Activated naive CD8-positive, alpha-beta T cell (primary cell): ENCODE measurements at regions not wholly inside any gene's neighbourhood (a gene's known extent, or its start where the extent isn't known, plus 50 kb on each side); places are given as distances from the start of the nearest gene placed in this dataset.
A peak's percentile ranks its signal among the peaks of the same experiment; 100 is the strongest.

ENCODE experiments used
- H3K27ac Mint-ChIP-seq: one replicate; pipeline ENCODE4 v1.8.0; 2021; ENCODE audit warnings: mixed read lengths
- H3K27me3 Mint-ChIP-seq: one replicate; pipeline ENCODE4 v1.8.0; 2021; ENCODE audit warnings: mixed read lengths
- H3K36me3 Mint-ChIP-seq: one replicate; pipeline ENCODE4 v1.8.0; 2021; ENCODE audit warnings: mixed read lengths
- H3K4me1 Mint-ChIP-seq: one replicate; pipeline ENCODE4 v1.8.0; 2021; ENCODE audit warnings: low read depth, mixed read lengths
- H3K4me3 Mint-ChIP-seq: one replicate; pipeline ENCODE4 v1.8.0; 2021; ENCODE audit warnings: mild to moderate bottlenecking, mixed read lengths
- H3K9me3 Mint-ChIP-seq: one replicate; pipeline ENCODE4 v1.8.0; 2021; ENCODE audit warnings: low read depth, mixed read lengths

DNA sequence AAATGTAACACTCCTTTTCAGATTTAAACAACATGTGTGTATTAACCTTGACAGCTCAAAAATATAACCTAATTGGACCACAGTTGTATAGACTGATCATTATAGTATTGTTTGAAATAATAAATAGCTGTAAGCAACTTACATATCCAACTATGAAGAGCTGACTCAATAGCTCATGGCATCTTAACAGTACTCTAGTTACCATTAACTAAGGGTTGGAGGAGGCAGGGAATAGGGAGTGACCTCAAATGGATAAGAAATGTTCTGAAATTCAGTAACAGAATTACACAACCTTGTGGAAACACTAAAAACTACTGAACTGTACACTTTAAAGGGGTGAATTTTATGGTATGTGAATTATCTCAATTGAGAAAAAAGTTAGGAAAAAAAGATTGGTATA lies 136.5 kb upstream of the CPEB2 start:
- Mint-ChIP-seq H3K36me3 (no peaks in the 10 kb centered on the region), H3K27me3 (peaks cover 18% of the 10 kb centered on the region), H3K4me1 (no peaks in the 10 kb centered on the region), H3K27ac (no peak overlapping the region), H3K9me3 (no peaks in the 10 kb centered on the region), H3K4me3 (no peak overlapping the region)

DNA sequence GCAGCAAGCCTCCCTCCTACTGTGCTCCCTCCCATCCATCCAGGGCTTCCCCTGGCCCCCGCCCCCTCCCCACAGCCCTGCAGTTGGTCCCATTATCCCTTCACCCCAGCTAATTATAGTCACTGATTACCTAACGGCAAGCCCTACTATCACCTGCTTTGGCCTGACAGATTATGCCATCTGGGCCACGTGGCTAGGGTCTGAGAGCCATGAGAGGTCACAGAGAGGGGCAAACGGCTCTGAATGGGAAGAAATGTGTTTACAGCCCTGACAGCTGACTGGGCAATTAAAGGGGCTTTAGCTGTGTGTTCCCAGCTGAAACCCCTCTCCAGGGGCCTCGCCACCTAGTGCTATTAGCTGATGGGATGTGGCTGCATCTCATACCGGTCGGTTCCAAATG lies 134.4 kb upstream of the CPEB2 start:
- Mint-ChIP-seq H3K36me3 (no peaks in the 10 kb centered on the region), H3K27ac (no peak overlapping the region), H3K4me3 (no peak overlapping the region), H3K27me3 (peaks cover 17% of the 10 kb centered on the region), H3K9me3 (no peaks in the 10 kb centered on the region), H3K4me1 (no peaks in the 10 kb centered on the region)

DNA sequence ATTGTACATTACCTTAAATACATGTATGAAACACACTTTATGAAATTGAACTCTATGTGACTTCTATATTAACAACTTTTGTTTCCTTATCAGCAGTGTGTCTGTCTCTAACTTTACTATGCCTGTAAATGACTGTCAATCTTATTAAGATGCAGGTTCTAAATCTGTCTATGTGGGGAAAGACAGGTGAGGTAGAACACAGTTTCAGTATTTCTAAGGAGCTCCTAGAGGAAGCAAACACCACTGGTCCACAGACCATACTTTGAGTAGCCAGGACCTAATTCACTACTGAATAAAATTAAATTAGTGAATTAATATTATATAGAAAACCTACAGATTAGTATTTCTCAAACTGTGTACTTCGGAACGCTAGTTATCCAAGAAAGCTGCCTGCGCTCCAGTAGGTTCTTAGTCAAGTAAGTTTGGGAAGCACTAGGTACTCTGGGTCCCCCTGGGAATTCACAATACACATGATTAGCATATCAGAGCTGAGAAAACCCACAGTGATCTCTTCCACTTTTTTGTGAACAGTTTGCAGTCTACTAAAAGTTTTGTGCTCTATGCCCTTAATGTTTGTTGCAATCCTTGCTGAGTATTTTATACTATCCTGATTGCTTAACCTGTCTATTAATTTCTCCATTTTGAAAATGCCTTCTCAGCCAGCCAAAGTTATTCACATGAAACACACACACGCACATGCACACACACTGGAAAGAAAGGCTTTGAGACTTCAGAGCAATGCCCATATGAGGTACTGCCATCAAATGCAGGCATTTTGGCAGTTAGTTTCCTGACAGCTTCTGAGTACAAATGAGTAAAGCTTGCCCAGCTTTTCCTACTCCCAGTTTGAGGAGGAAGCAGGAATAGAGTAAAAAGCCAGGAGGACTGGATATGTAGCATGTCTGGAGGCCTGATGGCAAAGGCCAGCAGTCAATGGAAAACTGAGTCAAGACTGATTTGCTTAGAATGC lies 133.6 kb upstream of the CPEB2 start:
- no peak overlapping the region for H3K27ac Mint-ChIP-seq
- H3K9me3 Mint-ChIP-seq, result no peaks in the 10 kb centered on the region
- no peaks in the 10 kb centered on the region for H3K4me1 Mint-ChIP-seq
- H3K4me3 Mint-ChIP-seq, result no peak overlapping the region
- H3K36me3 Mint-ChIP-seq, result no peaks in the 10 kb centered on the region
- peaks cover 15% of the 10 kb centered on the region for H3K27me3 Mint-ChIP-seq

DNA sequence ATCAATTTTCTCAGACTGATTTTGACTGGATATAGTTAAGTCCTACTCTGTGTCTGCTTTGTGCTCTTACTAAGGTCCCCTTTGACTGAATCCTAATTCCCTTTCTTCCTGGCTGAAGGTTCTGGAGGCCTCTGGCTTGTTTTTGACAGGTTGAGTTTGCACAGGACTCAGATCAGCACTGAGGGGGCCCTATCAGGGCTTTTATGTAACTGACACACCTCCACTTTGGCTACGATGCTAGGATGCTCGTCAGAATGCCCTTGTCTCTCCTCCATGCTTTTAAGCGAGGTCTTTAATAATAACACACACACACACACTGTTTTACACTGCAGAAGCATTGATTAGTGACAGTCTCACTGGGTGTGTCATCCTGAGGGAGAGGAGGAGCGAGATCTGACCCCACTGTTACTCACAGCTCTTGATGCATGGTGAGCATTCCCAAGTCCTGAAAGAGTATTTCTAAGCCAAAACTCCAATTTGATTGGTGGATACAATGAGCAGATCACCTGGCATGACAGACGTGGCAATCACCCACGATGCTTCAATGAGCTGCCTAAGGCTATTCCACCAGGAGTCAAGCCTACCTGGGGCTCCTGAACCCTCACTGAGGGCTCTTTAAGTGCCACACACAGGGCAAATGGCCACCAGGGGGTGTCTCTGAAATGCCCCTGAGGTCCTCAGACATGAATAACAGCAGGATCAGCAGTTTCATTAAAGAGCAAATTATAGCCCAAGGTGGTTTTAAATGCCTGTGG lies 130.4 kb upstream of the CPEB2 start:
- no peaks in the 10 kb centered on the region for H3K9me3 Mint-ChIP-seq
- H3K4me3 Mint-ChIP-seq, result no peak overlapping the region
- H3K27me3 Mint-ChIP-seq, result peaks cover 10% of the 10 kb centered on the region
- no peaks in the 10 kb centered on the region for H3K36me3 Mint-ChIP-seq
- no peak overlapping the region for H3K27ac Mint-ChIP-seq
- H3K4me1 Mint-ChIP-seq, result peaks cover 8% of the 10 kb centered on the region

DNA sequence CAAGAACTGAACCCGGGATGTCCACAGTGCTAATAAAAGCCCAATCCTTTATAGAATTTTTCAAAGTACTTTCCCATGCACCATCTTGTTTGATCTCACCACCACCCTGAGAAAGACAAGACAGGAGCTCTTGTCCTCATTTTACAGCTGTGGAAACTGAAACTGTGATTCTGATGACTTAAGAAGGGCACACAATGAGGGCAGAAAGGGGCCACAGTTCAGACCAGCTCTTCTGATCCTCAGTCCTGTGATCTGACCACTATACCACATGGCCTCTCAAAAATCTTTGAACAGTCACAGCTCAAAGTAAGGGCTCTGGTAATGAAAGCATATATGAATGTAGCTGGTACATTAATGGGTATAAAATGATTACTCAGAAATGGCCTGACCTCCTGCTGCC lies 127.3 kb upstream of the CPEB2 start:
- no peak overlapping the region for H3K4me3 Mint-ChIP-seq
- H3K27ac Mint-ChIP-seq, result no peak overlapping the region
- no peaks in the 10 kb centered on the region for H3K9me3 Mint-ChIP-seq
- H3K27me3 Mint-ChIP-seq, result peaks cover 2% of the 10 kb centered on the region
- peaks cover 20% of the 10 kb centered on the region for H3K4me1 Mint-ChIP-seq
- no peaks in the 10 kb centered on the region for H3K36me3 Mint-ChIP-seq

DNA sequence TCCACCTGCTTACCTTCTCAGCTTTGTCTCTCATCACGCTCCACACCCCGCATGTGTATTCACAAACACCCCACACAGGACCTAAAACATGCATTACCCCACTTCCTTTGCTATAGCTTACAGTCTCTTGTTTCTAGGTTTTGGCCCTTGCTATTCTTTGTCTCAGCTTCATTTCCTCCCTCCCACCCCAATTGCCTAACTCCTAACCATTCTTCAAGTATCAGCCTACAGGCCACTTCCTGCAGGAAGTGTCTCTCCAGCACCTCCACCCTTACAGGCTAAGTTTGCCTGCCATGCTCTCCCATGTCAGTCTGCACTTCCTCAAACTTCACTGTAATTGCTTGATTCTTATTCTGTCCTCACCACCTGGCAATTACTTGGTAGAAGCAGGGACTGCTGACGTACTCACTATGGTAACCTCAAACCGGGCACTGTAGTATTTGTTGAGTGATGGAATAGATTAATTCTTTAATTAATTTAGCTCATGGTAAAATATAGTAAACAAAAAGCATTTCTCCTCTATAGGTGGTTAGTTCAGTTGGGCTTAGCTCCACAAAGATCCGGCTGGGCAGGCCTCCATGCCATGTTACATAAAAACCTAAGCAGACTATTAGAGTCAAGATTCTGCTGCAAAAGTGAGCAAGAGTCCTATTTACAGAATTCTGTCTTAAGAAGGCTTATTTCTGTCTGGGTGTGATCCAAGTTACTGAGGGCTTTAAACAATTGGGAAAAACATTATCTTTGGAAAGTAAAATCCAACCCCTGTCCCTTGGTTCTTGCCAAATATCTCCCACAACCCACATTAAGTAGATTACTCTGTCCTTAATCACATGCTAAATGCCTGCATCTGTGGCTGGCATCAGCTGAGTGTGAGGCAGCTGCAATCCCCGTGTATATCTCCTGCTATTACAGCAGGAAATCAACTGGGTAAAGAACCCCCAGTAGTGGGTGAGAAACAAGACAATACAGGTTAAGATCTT lies 124.7 kb upstream of the CPEB2 start:
- no peaks in the 10 kb centered on the region for H3K27me3 Mint-ChIP-seq
- peaks cover 20% of the 10 kb centered on the region for H3K4me1 Mint-ChIP-seq
- H3K4me3 Mint-ChIP-seq, result no peak overlapping the region
- no peaks in the 10 kb centered on the region for H3K9me3 Mint-ChIP-seq
- H3K36me3 Mint-ChIP-seq, result no peaks in the 10 kb centered on the region
- H3K27ac Mint-ChIP-seq, result peak overlapping the region; percentile 35

DNA sequence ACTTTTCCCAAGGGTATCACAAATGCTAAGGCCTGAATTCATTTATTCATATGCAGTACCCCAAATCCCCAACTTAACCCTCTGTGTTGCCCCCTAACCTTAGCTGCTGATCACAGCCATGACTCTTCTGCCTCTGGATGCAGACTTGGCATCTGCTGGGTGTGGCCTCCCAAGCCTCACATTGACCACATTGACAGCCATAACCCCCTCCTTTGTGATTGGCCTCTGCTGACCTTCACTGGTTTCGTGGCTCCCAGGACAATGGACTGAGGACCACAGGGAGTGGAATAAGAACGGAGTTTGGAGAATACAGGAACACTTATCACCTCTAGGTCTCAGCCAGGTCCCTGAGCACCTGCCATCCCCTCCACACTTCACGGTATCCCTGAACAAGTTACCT lies 123.6 kb upstream of the CPEB2 start:
- Mint-ChIP-seq H3K4me3 (no peak overlapping the region), H3K4me1 (peaks cover 20% of the 10 kb centered on the region), H3K9me3 (no peaks in the 10 kb centered on the region), H3K27ac (no peak overlapping the region), H3K36me3 (no peaks in the 10 kb centered on the region), H3K27me3 (no peaks in the 10 kb centered on the region)

DNA sequence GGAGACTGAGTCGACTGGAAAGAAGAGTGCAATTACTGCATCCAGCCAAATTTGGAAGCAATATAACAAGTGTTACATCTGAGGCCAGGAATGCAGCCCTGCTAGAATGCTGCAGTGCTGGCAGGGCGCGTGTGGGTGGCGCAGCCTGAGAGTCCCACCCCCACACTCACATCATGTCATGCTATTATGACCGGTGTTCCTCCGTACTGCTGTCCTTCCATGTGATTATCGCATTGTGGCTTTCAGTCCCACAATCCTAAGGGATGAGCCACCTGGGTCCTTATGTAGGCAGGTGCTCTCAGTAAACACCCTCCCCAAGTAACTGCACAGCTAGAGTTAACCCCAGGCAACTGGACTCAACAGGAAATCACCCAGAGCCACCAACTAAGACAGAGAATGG lies 122.6 kb upstream of the CPEB2 start:
- H3K27ac Mint-ChIP-seq, result no peak overlapping the region
- H3K9me3 Mint-ChIP-seq, result no peaks in the 10 kb centered on the region
- H3K27me3 Mint-ChIP-seq, result no peaks in the 10 kb centered on the region
- peaks cover 20% of the 10 kb centered on the region for H3K4me1 Mint-ChIP-seq
- no peak overlapping the region for H3K4me3 Mint-ChIP-seq
- no peaks in the 10 kb centered on the region for H3K36me3 Mint-ChIP-seq

DNA sequence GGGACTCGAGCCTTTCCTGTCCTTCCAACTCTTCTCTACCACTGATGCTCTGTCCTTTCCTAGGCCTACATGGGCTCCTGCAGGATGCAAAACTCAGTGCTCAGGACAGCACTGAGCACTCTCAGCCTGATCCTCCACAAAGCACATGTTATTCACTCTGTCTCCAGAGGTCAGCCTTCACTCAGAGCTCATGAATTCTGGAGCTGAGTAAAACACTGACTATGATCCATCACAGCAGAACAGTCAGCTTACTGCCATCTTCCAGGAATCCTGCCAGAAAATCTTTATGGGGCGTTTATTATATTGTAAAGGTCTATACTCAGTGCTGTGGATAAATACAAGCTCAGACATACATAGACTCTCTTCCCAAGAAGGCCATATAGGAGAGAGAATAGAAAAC lies 121.5 kb upstream of the CPEB2 start:
- H3K36me3 Mint-ChIP-seq, result no peaks in the 10 kb centered on the region
- peaks cover 19% of the 10 kb centered on the region for H3K4me1 Mint-ChIP-seq
- H3K9me3 Mint-ChIP-seq, result no peaks in the 10 kb centered on the region
- H3K27me3 Mint-ChIP-seq, result no peaks in the 10 kb centered on the region
- no peak overlapping the region for H3K4me3 Mint-ChIP-seq
- no peak overlapping the region for H3K27ac Mint-ChIP-seq

DNA sequence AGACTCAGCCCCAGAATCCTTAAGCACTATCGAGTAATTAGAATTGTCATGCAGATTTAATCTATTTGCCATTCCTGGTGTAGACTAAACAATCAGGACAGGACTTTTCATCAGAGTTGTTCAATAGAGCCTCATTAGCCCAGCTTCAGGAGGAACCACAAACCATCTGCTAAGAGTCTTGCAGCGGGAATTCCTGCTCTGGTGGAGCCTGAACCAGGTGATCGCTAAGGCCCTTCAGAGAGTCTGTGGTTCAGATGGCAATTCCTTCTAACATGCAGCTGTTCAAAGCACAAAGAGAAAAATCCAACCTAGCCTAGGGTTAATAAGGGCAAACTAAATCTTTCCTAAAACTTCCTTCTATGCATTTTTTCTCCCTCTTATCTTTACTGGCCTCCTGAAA lies 119.1 kb upstream of the CPEB2 start:
- Mint-ChIP-seq H3K9me3 (no peaks in the 10 kb centered on the region), H3K27ac (no peak overlapping the region), H3K36me3 (no peaks in the 10 kb centered on the region), H3K4me3 (no peak overlapping the region), H3K4me1 (no peaks in the 10 kb centered on the region), H3K27me3 (no peaks in the 10 kb centered on the region)

DNA sequence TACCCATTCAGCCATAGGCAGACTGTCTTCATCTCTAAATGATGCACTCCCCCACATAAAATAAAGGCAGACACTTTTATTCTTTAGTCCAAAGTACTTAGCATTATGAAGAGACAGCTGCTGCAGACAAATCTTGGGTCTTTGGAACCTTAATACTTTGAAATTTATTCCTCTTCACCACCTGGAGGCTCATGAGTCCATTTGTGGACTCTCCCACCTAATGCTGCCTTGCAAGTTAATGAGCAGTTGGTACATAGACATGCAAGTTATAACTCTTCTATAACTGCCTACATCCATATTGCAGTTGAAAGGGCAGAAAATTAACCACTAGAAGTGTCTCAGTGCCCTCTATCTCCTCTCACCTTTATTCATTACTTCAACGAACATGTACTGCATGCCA lies 118.6 kb upstream of the CPEB2 start:
- Mint-ChIP-seq H3K9me3 (no peaks in the 10 kb centered on the region), H3K36me3 (no peaks in the 10 kb centered on the region), H3K4me1 (no peaks in the 10 kb centered on the region), H3K27me3 (no peaks in the 10 kb centered on the region), H3K4me3 (no peak overlapping the region), H3K27ac (no peak overlapping the region)

DNA sequence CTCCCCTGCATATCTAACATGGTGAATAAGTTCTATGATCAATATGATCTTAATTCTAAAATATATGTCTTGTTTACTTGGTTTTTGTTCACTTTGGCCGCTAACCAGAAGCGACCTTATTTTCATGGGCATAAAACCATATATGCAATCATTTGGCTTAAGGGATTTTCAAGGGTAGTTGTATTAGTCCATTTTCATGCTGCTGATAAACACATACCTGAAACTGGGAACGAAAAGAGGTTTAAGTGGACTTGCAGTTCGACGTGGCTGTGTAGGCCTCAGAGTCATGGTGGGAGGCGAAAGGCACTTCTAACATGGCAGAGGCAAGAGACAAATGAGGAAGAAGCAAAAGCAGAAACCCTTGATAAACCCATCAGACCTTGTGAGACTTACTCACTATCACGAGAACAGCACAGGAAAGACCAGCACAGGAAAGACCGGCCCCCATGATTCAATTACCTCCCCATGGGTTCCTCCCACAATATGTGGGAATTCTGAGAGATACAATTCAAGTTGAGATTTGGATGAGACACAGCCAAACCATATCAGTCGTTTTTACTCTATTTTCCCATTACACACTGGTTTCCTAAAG lies 114.3 kb upstream of the CPEB2 start:
- Mint-ChIP-seq H3K4me1 (no peaks in the 10 kb centered on the region), H3K27me3 (no peaks in the 10 kb centered on the region), H3K27ac (no peak overlapping the region), H3K36me3 (no peaks in the 10 kb centered on the region), H3K4me3 (no peak overlapping the region), H3K9me3 (no peaks in the 10 kb centered on the region)

DNA sequence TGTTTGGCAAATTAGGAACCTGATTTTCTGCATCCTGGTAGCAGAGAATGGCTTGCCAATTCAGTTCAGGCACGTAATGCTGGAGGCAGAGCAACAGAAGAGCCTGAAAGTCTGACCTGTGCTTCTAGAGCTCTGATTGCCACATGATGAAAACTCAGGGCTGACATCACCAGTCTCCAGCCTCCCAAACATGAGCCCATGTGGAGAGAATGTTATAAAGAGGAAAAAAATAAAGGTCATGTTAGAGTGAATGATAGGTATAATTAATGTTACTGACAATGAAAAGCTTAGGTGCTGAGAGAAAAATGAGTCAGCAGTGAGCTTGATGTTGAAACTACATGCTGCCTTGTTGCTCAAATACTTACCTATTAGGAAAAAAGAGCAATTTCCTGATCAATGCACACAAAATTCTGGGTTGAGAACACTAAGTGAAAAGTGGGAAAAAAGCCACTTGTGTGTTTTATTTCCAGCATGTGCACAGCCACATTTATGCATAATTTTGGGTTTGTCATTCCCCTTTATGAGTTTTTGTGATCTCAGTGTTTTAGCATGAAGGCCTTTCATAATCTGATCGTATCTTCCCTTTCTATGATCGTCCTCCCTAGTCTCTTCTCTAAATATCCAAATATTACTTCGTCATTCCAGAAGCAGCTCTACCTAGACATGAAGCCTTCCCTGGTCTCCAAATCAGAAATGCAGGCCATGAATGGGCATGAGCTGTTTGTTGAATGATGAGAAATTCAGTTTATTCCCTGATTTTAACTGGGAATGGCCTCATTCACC lies 113.3 kb upstream of the CPEB2 start:
- no peak overlapping the region for H3K4me3 Mint-ChIP-seq
- no peak overlapping the region for H3K27ac Mint-ChIP-seq
- no peaks in the 10 kb centered on the region for H3K27me3 Mint-ChIP-seq
- H3K9me3 Mint-ChIP-seq, result no peaks in the 10 kb centered on the region
- no peaks in the 10 kb centered on the region for H3K4me1 Mint-ChIP-seq
- H3K36me3 Mint-ChIP-seq, result no peaks in the 10 kb centered on the region

DNA sequence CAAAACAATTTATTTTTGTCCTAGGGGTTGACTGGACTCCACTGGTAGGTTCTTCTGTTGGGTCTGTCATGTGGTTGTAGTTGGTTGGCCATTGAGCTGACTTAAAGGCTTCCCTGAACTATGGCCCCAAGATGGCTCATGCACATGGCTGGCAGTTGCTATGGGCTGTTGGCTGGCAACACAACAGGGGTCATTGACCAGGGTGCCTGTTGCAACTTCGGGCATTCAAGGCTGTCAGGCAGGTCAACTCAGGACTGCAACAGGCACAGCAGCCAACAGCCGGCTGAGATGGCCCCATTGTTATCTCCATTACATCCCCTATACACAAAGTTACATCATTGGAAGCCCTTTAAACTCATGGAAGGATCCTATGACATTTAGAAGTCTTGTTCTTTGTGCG lies 109.7 kb upstream of the CPEB2 start:
- Mint-ChIP-seq H3K9me3 (no peaks in the 10 kb centered on the region), H3K4me1 (no peaks in the 10 kb centered on the region), H3K27me3 (no peaks in the 10 kb centered on the region), H3K27ac (no peak overlapping the region), H3K36me3 (no peaks in the 10 kb centered on the region), H3K4me3 (no peak overlapping the region)
